Liver (tissue), 7 donors: ENCODE measurements at regions not wholly inside any gene's neighbourhood (a gene's known extent, or its start where the extent isn't known, plus 50 kb on each side); places are given as distances from the start of the nearest gene placed in this dataset.

ENCODE experiments used
- DNase-seq: peaks from one replicate; pipeline ENCODE4 v3.0.0-alpha.2; 2017; ENCODE audit warnings: low spot score
- H3K27ac ChIP-seq, 2 donors: one replicate each; pipeline ENCODE4 v1.7.0; 2013; ENCODE audit warnings: inconsistent platforms in 2 of 2, low read length in 2 of 2, control low read depth in 1 of 2, low read depth in 1 of 2, mild to moderate bottlenecking in 1 of 2
- H3K27me3 ChIP-seq, 4 donors: one replicate each; pipeline versions ENCODE4 v1.6.1 to v1.7.0; 2013; ENCODE audit warnings: low read length in 3 of 4, inconsistent platforms in 1 of 4, mild to moderate bottlenecking in 1 of 4, moderate library complexity in 1 of 4; ENCODE audit not compliant: control insufficient read depth in 4 of 4, insufficient read depth in 4 of 4
- H3K36me3 ChIP-seq, 4 donors: one replicate each; pipeline versions ENCODE4 v1.6.1 to v1.7.0; 2013; ENCODE audit warnings: low read length in 3 of 4, mild to moderate bottlenecking in 3 of 4, low read depth in 1 of 4, moderate library complexity in 1 of 4; ENCODE audit not compliant: control insufficient read depth in 4 of 4, insufficient read depth in 3 of 4
- H3K4me1 ChIP-seq, 4 donors: one replicate each; pipeline versions ENCODE4 v1.6.1 to v1.7.0; 2013; ENCODE audit warnings: low read length in 3 of 4, mild to moderate bottlenecking in 3 of 4, moderate library complexity in 1 of 4; ENCODE audit not compliant: control insufficient read depth in 4 of 4, insufficient read depth in 4 of 4
- H3K4me3 ChIP-seq, 3 donors: one replicate each; pipeline versions ENCODE4 v1.6.1 to v1.7.0; 2013; ENCODE audit warnings: low read length in 3 of 3, control low read depth in 1 of 3, low read depth in 1 of 3, mild to moderate bottlenecking in 1 of 3
- H3K9ac ChIP-seq, 2 donors: one replicate each; pipeline ENCODE4 v1.7.0; 2013; ENCODE audit warnings: low read length in 2 of 2, mild to moderate bottlenecking in 2 of 2, moderate library complexity in 2 of 2, control low read depth in 1 of 2, low read depth in 1 of 2
- H3K9me3 ChIP-seq, 4 donors: one replicate each; pipeline versions ENCODE4 v1.6.1 to v1.7.0; 2013; ENCODE audit warnings: low read length in 3 of 4; ENCODE audit not compliant: control insufficient read depth in 4 of 4
- FOXA2 ChIP-seq: IDR thresholded peaks from 2 replicates; pipeline ENCODE4 v1.6.1; 2016; ENCODE audit warnings: antibody characterized with exemption
- HNF4A ChIP-seq, 2 donors: conservative IDR thresholded peaks; 2 replicates each; pipeline ENCODE4 v1.6.1; 2016; ENCODE audit warnings: antibody characterized with exemption in 2 of 2, mild to moderate bottlenecking in 2 of 2
- HNF4G ChIP-seq: IDR thresholded peaks from 2 replicates; pipeline ENCODE4 v1.6.1; 2016; ENCODE audit warnings: antibody characterized with exemption
- NR2F2 ChIP-seq: IDR thresholded peaks from 2 replicates; pipeline ENCODE4 v1.6.1; 2016; ENCODE audit warnings: antibody characterized with exemption
- RAD21 ChIP-seq, 2 donors: IDR thresholded peaks; 2 replicates each; pipeline ENCODE4 v1.6.1; 2016; ENCODE audit warnings: antibody characterized with exemption in 2 of 2, mild to moderate bottlenecking in 2 of 2
- REST ChIP-seq: IDR thresholded peaks from 2 replicates; pipeline ENCODE4 v1.6.1; 2016; ENCODE audit warnings: antibody characterized with exemption, mild to moderate bottlenecking
- RXRA ChIP-seq, 2 donors: IDR thresholded peaks; 2 replicates each; pipeline ENCODE4 v1.6.1; 2017 to 2018; ENCODE audit warnings: antibody characterized with exemption in 2 of 2, mild to moderate bottlenecking in 1 of 2
- SP1 ChIP-seq: IDR thresholded peaks from 2 replicates; pipeline ENCODE4 v1.6.1; 2018; ENCODE audit warnings: antibody characterized with exemption, mild to moderate bottlenecking
- TAF1 ChIP-seq: conservative IDR thresholded peaks from 2 replicates; pipeline ENCODE4 v1.6.1; 2016; ENCODE audit warnings: antibody characterized with exemption, mild to moderate bottlenecking
- YY1 ChIP-seq: IDR thresholded peaks from 2 replicates; pipeline ENCODE4 v1.6.1; 2016; ENCODE audit warnings: antibody characterized with exemption, mild to moderate bottlenecking
- WGBS: extraction: QIAGEN DNeasy Blood & Tissue Kit; methylation state at CpG from one replicate; pipeline ENCODE4 v1.1.7; 2013; 5-methylcytosine and 5-hydroxymethylcytosine counted together
- TF ChIP-seq, protein P1 (sequence below): IDR thresholded peaks from 2 replicates; pipeline ENCODE4 v1.6.1; 2016; ENCODE audit warnings: antibody characterized with exemption
- TF ChIP-seq, protein P2 (sequence below): IDR thresholded peaks from 2 replicates; pipeline ENCODE4 v1.6.1; 2016; ENCODE audit warnings: antibody characterized with exemption
- donor health status: healthy.
- donor health status: healthy.
- donor health status: healthy.
- donor health status: healthy.

GRCh38 chr3:117483839-117484238, 774.3 kb downstream of the TUSC7 start:
- H3K4me1 ChIP-seq: no peaks in the 10 kb centered on the region
- WGBS: 86% methylated on average over 4 of the region's 4 CpGs

GRCh38 chr3:117485841-117486240, 776.3 kb downstream of the TUSC7 start:
- TF ChIP-seq, protein P1, sequence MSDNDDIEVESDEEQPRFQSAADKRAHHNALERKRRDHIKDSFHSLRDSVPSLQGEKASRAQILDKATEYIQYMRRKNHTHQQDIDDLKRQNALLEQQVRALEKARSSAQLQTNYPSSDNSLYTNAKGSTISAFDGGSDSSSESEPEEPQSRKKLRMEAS: no peak
- TF ChIP-seq HNF4G: no peak
- TF ChIP-seq NR2F2: no peak
- TF ChIP-seq SP1: no peak
- TF ChIP-seq TAF1: no peak
- TF ChIP-seq, protein P2, sequence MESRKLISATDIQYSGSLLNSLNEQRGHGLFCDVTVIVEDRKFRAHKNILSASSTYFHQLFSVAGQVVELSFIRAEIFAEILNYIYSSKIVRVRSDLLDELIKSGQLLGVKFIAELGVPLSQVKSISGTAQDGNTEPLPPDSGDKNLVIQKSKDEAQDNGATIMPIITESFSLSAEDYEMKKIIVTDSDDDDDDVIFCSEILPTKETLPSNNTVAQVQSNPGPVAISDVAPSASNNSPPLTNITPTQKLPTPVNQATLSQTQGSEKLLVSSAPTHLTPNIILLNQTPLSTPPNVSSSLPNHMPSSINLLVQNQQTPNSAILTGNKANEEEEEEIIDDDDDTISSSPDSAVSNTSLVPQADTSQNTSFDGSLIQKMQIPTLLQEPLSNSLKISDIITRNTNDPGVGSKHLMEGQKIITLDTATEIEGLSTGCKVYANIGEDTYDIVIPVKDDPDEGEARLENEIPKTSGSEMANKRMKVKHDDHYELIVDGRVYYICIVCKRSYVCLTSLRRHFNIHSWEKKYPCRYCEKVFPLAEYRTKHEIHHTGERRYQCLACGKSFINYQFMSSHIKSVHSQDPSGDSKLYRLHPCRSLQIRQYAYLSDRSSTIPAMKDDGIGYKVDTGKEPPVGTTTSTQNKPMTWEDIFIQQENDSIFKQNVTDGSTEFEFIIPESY: no peak
- Histone ChIP-seq H3K27ac (no peak overlapping the region), H3K9me3 (no peaks in the 10 kb centered on the region), H3K36me3 (no peaks in the 10 kb centered on the region), H3K4me3 (no peak overlapping the region), H3K4me1 (no peaks in the 10 kb centered on the region), H3K9ac (no peak overlapping the region), H3K27me3 (no peaks in the 10 kb centered on the region)
- no peak for DNase-seq

More at GRCh38 chr3:117483839-117484238, 774.3 kb downstream of the TUSC7 start:
- H3K9ac ChIP-seq: no peak overlapping the region
- H3K27me3 ChIP-seq: peaks cover 0 to 2% (median 0%) of the 10 kb centered on the region in 4 donors
- H3K36me3 ChIP-seq: no peaks in the 10 kb centered on the region
- no peak for DNase-seq
- H3K27ac ChIP-seq: no peak overlapping the region
- TF ChIP-seq REST (no peak), SP1 (no peak), FOXA2 (no peak), RAD21 (IDR thresholded peaks at IDR 0.05) (no peak), YY1 (no peak), HNF4G (no peak), HNF4A (conservative IDR thresholded peaks at IDR 0.05) (no peak)
- no peak overlapping the region for H3K4me3 ChIP-seq
- H3K9me3 ChIP-seq: no peaks in the 10 kb centered on the region

DNA sequence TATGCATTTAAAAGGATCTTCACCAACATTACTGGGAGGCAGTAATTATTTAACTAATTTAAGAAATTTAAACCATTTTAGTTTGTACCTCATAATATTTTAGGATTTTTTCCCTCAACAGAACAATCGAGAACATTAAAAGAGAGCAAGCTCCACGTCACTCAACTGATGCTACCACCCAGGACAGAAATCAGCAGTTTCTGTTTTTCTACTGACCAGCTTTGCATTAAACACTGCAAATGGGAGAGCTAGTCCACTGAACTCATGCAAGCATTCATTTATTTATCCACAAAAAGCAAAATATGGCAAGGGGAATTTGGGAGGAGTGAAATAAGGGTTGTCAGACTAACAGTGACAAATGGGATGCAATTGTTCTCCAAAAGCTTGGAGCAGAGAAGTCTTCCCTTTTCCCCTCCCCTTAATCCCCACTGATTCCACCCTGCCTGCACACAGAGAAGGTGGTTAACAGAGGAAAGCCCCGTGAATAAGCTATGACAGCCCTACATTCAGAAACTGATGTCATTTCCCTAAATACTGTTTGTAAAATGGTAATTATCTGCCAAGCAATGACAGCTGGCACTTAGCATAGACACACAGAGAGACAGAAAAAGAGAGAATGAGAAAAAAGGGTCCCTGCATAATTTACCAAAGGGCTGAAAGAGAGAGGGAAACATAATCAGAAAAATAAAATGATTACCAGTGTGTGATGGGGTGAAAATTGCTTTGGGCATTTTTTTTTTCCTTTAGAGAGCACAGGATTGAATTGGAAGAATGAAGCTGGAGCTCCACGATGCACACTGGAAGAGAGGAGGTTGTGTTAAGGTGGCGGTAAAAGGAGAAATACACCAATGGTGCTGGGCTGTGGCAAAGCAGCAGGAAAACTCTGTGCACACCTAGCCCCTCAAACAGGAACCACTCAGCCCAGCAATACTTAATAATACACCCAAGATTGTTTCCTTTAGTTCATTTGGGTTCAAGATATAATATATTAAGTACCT, 777.4 kb downstream of the TUSC7 start:
- no peak overlapping the region for H3K4me3 ChIP-seq
- no peaks in the 10 kb centered on the region for H3K9me3 ChIP-seq
- H3K9ac ChIP-seq: no peak overlapping the region
- TF ChIP-seq RXRA (IDR thresholded peaks at IDR 0.05): no peak
- DNase-seq: no peak
- no peak overlapping the region for H3K27ac ChIP-seq
- no peaks in the 10 kb centered on the region for H3K27me3 ChIP-seq
- H3K36me3 ChIP-seq: no peaks in the 10 kb centered on the region
- H3K4me1 ChIP-seq: no peaks in the 10 kb centered on the region
- 66% methylated on average over 5 of the region's 5 CpGs for WGBS
